Peyer's patch (tissue), 4 donors: ENCODE measurements at regions not wholly inside any gene's neighbourhood (a gene's known extent, or its start where the extent isn't known, plus 50 kb on each side); places are given as distances from the start of the nearest gene placed in this dataset.

Experiments
- POLR2A ChIP-seq, 2 donors: fragments of 450-650 bp; IDR thresholded peaks; one replicate each; pipeline ENCODE4 v1.5.1; 2017; ENCODE audit warnings: antibody characterized with exemption in 2 of 2, mild to moderate bottlenecking in 2 of 2, moderate library complexity in 2 of 2
- TF ChIP-seq, protein P1 (sequence below), 6 experiments: fragments of 450-650 bp in 4 of 6; fragments of 200-600 bp in 2 of 6; sonication (generic) in 1 of 6; IDR thresholded peaks; one replicate each; pipeline ENCODE4 v1.5.1; 2017 to 2019; ENCODE audit warnings: antibody characterized with exemption in 6 of 6, mild to moderate bottlenecking in 3 of 6, moderate library complexity in 1 of 6

DNA sequence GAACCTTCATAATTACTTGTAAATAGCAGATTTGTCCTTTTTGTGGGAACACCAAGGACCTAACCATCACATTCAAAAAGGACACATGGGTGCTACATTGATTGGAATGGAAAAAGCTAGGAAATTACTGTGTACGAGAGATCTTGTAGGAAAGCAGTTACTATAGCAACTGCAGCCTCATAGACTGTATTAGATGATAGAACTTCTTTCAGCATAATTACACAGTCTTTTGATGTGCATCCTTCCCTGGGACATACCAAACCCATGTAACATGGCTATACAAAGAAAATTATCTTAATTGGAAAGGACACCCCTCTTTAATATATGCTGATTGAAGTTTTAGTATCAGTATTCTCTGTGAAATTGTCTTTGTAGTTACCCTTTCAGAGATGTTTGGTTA lies 130.7 kb upstream of the CTSO start:
- TF ChIP-seq, protein P1, sequence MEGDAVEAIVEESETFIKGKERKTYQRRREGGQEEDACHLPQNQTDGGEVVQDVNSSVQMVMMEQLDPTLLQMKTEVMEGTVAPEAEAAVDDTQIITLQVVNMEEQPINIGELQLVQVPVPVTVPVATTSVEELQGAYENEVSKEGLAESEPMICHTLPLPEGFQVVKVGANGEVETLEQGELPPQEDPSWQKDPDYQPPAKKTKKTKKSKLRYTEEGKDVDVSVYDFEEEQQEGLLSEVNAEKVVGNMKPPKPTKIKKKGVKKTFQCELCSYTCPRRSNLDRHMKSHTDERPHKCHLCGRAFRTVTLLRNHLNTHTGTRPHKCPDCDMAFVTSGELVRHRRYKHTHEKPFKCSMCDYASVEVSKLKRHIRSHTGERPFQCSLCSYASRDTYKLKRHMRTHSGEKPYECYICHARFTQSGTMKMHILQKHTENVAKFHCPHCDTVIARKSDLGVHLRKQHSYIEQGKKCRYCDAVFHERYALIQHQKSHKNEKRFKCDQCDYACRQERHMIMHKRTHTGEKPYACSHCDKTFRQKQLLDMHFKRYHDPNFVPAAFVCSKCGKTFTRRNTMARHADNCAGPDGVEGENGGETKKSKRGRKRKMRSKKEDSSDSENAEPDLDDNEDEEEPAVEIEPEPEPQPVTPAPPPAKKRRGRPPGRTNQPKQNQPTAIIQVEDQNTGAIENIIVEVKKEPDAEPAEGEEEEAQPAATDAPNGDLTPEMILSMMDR (IDR thresholded peaks at IDR 0.05) = no peak
- TF ChIP-seq POLR2A (IDR thresholded peaks at IDR 0.05) = no peak
